Neural progenitor cell (in vitro differentiated cells): ENCODE measurements at regions not wholly inside any gene's neighbourhood (a gene's known extent, or its start where the extent isn't known, plus 50 kb on each side); places are given as distances from the start of the nearest gene placed in this dataset.

ENCODE experiments used
- CTCF ChIP-seq: fragments of 200-600 bp; sonication (generic); IDR thresholded peaks from 2 replicates; pipeline ENCODE4 v1.5.1; 2017; ENCODE audit warnings: antibody characterized with exemption, mild to moderate bottlenecking
- EZH2 ChIP-seq: fragments of 200-600 bp; sonication (generic); IDR thresholded peaks from 2 replicates; pipeline ENCODE4 v1.6.1; 2017; ENCODE audit warnings: antibody characterized with exemption, mild to moderate bottlenecking, moderate library complexity

- TF ChIP-seq CTCF, result no peak
- TF ChIP-seq EZH2, result no peak
Observed at GRCh38 chr9:107173422-107174180, 109.5 kb upstream of the RAD23B start.
